ENCODE measurements at regions not wholly inside any gene's neighbourhood (a gene's known extent, or its start where the extent isn't known, plus 50 kb on each side); places are given as distances from the start of the nearest gene placed in this dataset.

DNA sequence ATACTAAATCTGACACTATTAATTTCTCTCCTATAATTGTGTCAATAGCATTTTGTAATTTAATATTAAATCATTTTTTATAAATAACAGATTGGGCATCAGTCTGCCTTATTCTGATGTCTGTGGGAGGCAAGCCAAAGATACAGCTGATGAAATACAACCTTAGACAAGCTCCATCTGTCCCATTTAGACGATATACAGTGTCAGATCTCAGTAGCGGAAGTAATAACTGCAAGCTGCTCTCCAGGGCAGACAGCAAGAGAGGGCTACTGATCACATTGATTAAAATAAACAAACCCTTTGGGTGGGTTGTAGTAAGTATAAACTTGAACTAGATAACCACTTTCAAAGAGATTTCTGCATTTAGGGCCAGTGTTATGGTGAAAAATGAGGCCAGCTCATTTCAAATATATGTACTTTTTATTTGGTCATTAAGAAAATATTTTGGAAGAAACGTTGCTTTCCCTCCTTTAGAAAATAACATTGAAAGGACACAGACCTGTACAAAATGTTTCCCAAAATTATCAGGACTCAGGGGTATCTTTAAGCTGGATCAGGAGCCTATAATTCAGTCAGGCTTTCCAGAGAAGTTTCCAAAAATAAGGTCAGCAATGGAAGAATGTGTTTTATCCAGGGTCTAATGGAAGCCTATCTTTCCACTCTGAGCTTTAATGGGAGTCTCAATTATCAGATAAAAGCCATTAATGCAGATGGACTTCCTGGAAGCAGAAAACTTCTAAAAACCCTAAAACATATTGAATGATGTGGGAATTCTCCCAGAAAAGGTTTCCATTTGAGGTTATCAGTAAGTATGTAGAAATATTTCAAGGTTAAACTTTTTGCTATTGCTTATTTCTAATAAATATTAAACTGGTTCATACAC is 1028.8 kb upstream of the IGFBP7 start:
- RAD21 ChIA-PET (ENCODE audit: unreplicated experiment) = no interaction called here
- no peak for TF ChIP-seq FOS (IDR thresholded peaks at IDR 0.05; ENCODE audit: borderline replicate concordance, extremely low read depth, insufficient read length)
- TF ChIP-seq PAX8 (IDR thresholded peaks at IDR 0.05) = no peak
- TF ChIP-seq, protein P1, sequence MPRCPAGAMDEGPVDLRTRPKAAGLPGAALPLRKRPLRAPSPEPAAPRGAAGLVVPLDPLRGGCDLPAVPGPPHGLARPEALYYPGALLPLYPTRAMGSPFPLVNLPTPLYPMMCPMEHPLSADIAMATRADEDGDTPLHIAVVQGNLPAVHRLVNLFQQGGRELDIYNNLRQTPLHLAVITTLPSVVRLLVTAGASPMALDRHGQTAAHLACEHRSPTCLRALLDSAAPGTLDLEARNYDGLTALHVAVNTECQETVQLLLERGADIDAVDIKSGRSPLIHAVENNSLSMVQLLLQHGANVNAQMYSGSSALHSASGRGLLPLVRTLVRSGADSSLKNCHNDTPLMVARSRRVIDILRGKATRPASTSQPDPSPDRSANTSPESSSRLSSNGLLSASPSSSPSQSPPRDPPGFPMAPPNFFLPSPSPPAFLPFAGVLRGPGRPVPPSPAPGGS (IDR thresholded peaks at IDR 0.05; ENCODE audit: borderline replicate concordance, insufficient read depth, low read depth, low read length, poor library complexity, severe bottlenecking) = no peak
- TF ChIP-seq, protein P2, sequence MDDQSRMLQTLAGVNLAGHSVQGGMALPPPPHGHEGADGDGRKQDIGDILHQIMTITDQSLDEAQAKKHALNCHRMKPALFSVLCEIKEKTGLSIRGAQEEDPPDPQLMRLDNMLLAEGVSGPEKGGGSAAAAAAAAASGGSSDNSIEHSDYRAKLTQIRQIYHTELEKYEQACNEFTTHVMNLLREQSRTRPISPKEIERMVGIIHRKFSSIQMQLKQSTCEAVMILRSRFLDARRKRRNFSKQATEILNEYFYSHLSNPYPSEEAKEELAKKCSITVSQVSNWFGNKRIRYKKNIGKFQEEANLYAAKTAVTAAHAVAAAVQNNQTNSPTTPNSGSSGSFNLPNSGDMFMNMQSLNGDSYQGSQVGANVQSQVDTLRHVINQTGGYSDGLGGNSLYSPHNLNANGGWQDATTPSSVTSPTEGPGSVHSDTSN (IDR thresholded peaks at IDR 0.05; ENCODE audit: insufficient replicate concordance, low read depth, low read length) = no peak
- no peak for TF ChIP-seq SP1 (IDR thresholded peaks at IDR 0.05; ENCODE audit: low read depth, low read length)
- no peak for TF ChIP-seq MTA2 (IDR thresholded peaks at IDR 0.05; ENCODE audit: low read depth)
- TF ChIP-seq, protein P3, sequence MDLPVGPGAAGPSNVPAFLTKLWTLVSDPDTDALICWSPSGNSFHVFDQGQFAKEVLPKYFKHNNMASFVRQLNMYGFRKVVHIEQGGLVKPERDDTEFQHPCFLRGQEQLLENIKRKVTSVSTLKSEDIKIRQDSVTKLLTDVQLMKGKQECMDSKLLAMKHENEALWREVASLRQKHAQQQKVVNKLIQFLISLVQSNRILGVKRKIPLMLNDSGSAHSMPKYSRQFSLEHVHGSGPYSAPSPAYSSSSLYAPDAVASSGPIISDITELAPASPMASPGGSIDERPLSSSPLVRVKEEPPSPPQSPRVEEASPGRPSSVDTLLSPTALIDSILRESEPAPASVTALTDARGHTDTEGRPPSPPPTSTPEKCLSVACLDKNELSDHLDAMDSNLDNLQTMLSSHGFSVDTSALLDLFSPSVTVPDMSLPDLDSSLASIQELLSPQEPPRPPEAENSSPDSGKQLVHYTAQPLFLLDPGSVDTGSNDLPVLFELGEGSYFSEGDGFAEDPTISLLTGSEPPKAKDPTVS (IDR thresholded peaks at IDR 0.05; ENCODE audit: low read depth, low read length) = no peak
- TF ChIP-seq YY1 (IDR thresholded peaks at IDR 0.05; ENCODE audit: low read depth, low read length) = no peak
- no peak for TF ChIP-seq KAT2A (conservative IDR thresholded peaks at IDR 0.05; ENCODE audit: control insufficient read depth, low read depth, low read length)
- TF ChIP-seq NR2C1 (IDR thresholded peaks at IDR 0.05) = no peak
- TF ChIP-seq, protein P4, sequence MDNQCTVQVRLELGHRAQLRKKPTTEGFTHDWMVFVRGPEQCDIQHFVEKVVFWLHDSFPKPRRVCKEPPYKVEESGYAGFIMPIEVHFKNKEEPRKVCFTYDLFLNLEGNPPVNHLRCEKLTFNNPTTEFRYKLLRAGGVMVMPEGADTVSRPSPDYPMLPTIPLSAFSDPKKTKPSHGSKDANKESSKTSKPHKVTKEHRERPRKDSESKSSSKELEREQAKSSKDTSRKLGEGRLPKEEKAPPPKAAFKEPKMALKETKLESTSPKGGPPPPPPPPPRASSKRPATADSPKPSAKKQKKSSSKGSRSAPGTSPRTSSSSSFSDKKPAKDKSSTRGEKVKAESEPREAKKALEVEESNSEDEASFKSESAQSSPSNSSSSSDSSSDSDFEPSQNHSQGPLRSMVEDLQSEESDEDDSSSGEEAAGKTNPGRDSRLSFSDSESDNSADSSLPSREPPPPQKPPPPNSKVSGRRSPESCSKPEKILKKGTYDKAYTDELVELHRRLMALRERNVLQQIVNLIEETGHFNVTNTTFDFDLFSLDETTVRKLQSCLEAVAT (IDR thresholded peaks at IDR 0.05) = no peak
- TF ChIP-seq, protein P5, sequence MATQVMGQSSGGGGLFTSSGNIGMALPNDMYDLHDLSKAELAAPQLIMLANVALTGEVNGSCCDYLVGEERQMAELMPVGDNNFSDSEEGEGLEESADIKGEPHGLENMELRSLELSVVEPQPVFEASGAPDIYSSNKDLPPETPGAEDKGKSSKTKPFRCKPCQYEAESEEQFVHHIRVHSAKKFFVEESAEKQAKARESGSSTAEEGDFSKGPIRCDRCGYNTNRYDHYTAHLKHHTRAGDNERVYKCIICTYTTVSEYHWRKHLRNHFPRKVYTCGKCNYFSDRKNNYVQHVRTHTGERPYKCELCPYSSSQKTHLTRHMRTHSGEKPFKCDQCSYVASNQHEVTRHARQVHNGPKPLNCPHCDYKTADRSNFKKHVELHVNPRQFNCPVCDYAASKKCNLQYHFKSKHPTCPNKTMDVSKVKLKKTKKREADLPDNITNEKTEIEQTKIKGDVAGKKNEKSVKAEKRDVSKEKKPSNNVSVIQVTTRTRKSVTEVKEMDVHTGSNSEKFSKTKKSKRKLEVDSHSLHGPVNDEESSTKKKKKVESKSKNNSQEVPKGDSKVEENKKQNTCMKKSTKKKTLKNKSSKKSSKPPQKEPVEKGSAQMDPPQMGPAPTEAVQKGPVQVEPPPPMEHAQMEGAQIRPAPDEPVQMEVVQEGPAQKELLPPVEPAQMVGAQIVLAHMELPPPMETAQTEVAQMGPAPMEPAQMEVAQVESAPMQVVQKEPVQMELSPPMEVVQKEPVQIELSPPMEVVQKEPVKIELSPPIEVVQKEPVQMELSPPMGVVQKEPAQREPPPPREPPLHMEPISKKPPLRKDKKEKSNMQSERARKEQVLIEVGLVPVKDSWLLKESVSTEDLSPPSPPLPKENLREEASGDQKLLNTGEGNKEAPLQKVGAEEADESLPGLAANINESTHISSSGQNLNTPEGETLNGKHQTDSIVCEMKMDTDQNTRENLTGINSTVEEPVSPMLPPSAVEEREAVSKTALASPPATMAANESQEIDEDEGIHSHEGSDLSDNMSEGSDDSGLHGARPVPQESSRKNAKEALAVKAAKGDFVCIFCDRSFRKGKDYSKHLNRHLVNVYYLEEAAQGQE (IDR thresholded peaks at IDR 0.05; ENCODE audit: low read depth, low read length) = no peak
- TF ChIP-seq ZSCAN29 (IDR thresholded peaks at IDR 0.05) = no peak
- no peak for TF ChIP-seq NRF1 (conservative IDR thresholded peaks at IDR 0.05; ENCODE audit: low read depth, low read length)
- POLR2A ChIA-PET = no interaction called here

More for the DNA sequence above, 1028.8 kb upstream of the IGFBP7 start:
- DNase-seq (ENCODE audit: low read depth, low spot score) = no peak
- H4K20me1 ChIP-seq (ENCODE audit: control insufficient read depth, insufficient read depth) = no peaks in the 10 kb centered on the region
- 35% methylated on average over 3 of the region's 3 CpGs for WGBS (ENCODE audit: insufficient coverage, insufficient replicate concordance, low lambda C conversion rate, missing lambda C conversion rate)
- no peak overlapping the region for H3K4me3 ChIP-seq
- ChIA-PET SMC1A (ENCODE audit: uncharacterized antibody, unreplicated experiment) (no interaction called here), CTCF (no interaction called here)
- no peaks in the 10 kb centered on the region for H3K79me2 ChIP-seq (ENCODE audit: control insufficient read depth, insufficient read depth, low read length)
- H3K27me3 ChIP-seq (replicated peaks in 1 of 2; ENCODE audit: control insufficient read depth in 2 of 2, insufficient read depth in 2 of 2, low read length in 1 of 2) = no peaks in the 10 kb centered on the region
- H3K4me1 ChIP-seq (ENCODE audit: control insufficient read depth, insufficient read depth, low read length) = no peaks in the 10 kb centered on the region
- no peaks in the 10 kb centered on the region for H3K9me3 ChIP-seq (replicated peaks; ENCODE audit: control insufficient read depth, insufficient read depth, low read length)
- H3K36me3 ChIP-seq (ENCODE audit: control insufficient read depth in 2 of 2, insufficient read depth in 2 of 2, low read length in 1 of 2) = no peaks in the 10 kb centered on the region
- H2AFZ ChIP-seq (ENCODE audit: control insufficient read depth, low read depth, low read length) = no peak overlapping the region
- no peak overlapping the region for H3K27ac ChIP-seq (ENCODE audit: control insufficient read depth, insufficient read depth)
- in situ Hi-C loops (cut with MboI) = no loop called here
- no peak for FAIRE-seq
- ATAC-seq = no peak
- no peak overlapping the region for H3K9ac ChIP-seq (ENCODE audit: control insufficient read depth, insufficient read depth, low read length)
- intact Hi-C loops (cut with micrococcal nuclease; ENCODE audit: unreplicated experiment) = no loop called here
- no TSS peak for BruUV-seq (replicated peaks)
- no peak overlapping the region for H3K4me2 ChIP-seq (ENCODE audit: control insufficient read depth, insufficient read depth)

Data from GM12878 (cell line).